ENCODE measurements at regions not wholly inside any gene's neighbourhood (a gene's known extent, or its start where the extent isn't known, plus 50 kb on each side); places are given as distances from the start of the nearest gene placed in this dataset.

DNA sequence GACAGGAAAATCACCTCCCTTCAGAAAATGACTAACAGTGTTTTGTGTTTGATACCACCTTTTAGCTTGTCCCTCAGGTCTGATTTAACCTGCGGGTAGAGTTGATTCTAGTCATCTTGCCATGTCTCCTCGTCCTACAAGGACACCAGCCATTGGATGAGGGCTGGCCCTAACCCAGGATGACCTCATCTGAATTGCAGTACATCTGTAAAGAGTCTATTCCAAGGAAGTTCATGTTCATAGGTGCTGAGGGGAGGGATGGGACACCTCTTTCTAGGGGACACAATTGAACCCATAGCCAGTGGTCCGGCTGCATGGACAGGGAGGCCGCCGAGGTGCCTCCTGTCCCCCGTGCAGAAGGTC lies 52.0 kb upstream of the DACT2 start:
- H3K27ac Mint-ChIP-seq, result no peak overlapping the region
- H3K4me1 Mint-ChIP-seq, result peaks cover 8% of the 10 kb centered on the region
- TF ChIP-seq CTCF (conservative IDR thresholded peaks at IDR 0.05), result no peak
- Histone ChIP-seq H3K4me1 (ENCODE audit: control insufficient read depth, insufficient read depth, low read length) (no peaks in the 10 kb centered on the region), H3K27me3 (ENCODE audit: control insufficient read depth, insufficient read depth, low read length, poor library complexity, severe bottlenecking) (no peaks in the 10 kb centered on the region), H3K36me3 (ENCODE audit: control insufficient read depth, insufficient read depth, low read length) (no peaks in the 10 kb centered on the region), H3K4me3 (ENCODE audit: low read length) (no peak overlapping the region), H3K9me3 (ENCODE audit: control insufficient read depth, low read length) (peaks cover 2% of the 10 kb centered on the region), H3K9ac (ENCODE audit: extremely low read depth, low read length, poor library complexity, severe bottlenecking) (no peak overlapping the region), H3K27ac (ENCODE audit: low read depth, low read length) (no peak overlapping the region)
- H3K9me3 Mint-ChIP-seq, result peaks cover 2% of the 10 kb centered on the region
- peaks cover 13% of the 10 kb centered on the region for H3K27me3 Mint-ChIP-seq (ENCODE audit: insufficient read depth)
- DNase-seq, result no peak
- no peak overlapping the region for H3K4me3 Mint-ChIP-seq
- no peaks in the 10 kb centered on the region for H3K36me3 Mint-ChIP-seq (ENCODE audit: low read depth)
- WGBS, 2 experiments (ENCODE audit: insufficient coverage in 1 of 2, insufficient read length in 1 of 2), result 97 to 100% methylated on average over 5 to 6 of the region's 6 CpGs

GRCh38 chr6:168371981-168372711 lies 52.6 kb upstream of the DACT2 start:
- Mint-ChIP-seq H3K27me3 (ENCODE audit: insufficient read depth) (peaks cover 13% of the 10 kb centered on the region), H3K36me3 (ENCODE audit: low read depth) (no peaks in the 10 kb centered on the region), H3K4me3 (no peak overlapping the region), H3K27ac (no peak overlapping the region), H3K9me3 (no peaks in the 10 kb centered on the region), H3K4me1 (peaks cover 8% of the 10 kb centered on the region)
- WGBS, 2 experiments (ENCODE audit: insufficient coverage in 1 of 2, insufficient read length in 1 of 2), result 93 to 95% methylated on average over 12 to 21 of the region's 21 CpGs
- Histone ChIP-seq H3K9ac (ENCODE audit: extremely low read depth, low read length, poor library complexity, severe bottlenecking) (no peak overlapping the region), H3K4me3 (ENCODE audit: low read length) (no peak overlapping the region), H3K4me1 (ENCODE audit: control insufficient read depth, insufficient read depth, low read length) (no peaks in the 10 kb centered on the region), H3K27ac (ENCODE audit: low read depth, low read length) (no peak overlapping the region), H3K27me3 (ENCODE audit: control insufficient read depth, insufficient read depth, low read length, poor library complexity, severe bottlenecking) (no peaks in the 10 kb centered on the region), H3K36me3 (ENCODE audit: control insufficient read depth, insufficient read depth, low read length) (no peaks in the 10 kb centered on the region), H3K9me3 (ENCODE audit: control insufficient read depth, low read length) (no peaks in the 10 kb centered on the region)
- no peak for DNase-seq
- TF ChIP-seq CTCF (conservative IDR thresholded peaks at IDR 0.05), result no peak

- Histone ChIP-seq H3K36me3 (ENCODE audit: control insufficient read depth, insufficient read depth, low read length) (no peaks in the 10 kb centered on the region), H3K27ac (ENCODE audit: low read depth, low read length) (no peak overlapping the region), H3K9ac (ENCODE audit: extremely low read depth, low read length, poor library complexity, severe bottlenecking) (no peak overlapping the region), H3K4me3 (ENCODE audit: low read length) (no peak overlapping the region), H3K9me3 (ENCODE audit: control insufficient read depth, low read length) (no peaks in the 10 kb centered on the region), H3K27me3 (ENCODE audit: control insufficient read depth, insufficient read depth, low read length, poor library complexity, severe bottlenecking) (no peaks in the 10 kb centered on the region), H3K4me1 (ENCODE audit: control insufficient read depth, insufficient read depth, low read length) (no peaks in the 10 kb centered on the region)
- no peak overlapping the region for H3K27ac Mint-ChIP-seq
- H3K27me3 Mint-ChIP-seq (ENCODE audit: insufficient read depth), result peaks cover 13% of the 10 kb centered on the region
- TF ChIP-seq CTCF (conservative IDR thresholded peaks at IDR 0.05), result no peak
- H3K4me1 Mint-ChIP-seq, result peaks cover 8% of the 10 kb centered on the region
- H3K9me3 Mint-ChIP-seq, result peaks cover under 1% of the 10 kb centered on the region
- DNase-seq, result no peak
- no peaks in the 10 kb centered on the region for H3K36me3 Mint-ChIP-seq (ENCODE audit: low read depth)
- no peak overlapping the region for H3K4me3 Mint-ChIP-seq
- WGBS, 2 experiments (ENCODE audit: insufficient coverage in 1 of 2, insufficient read length in 1 of 2), result 83 to 85% methylated on average over 15 to 16 of the region's 16 CpGs
Observed at GRCh38 chr6:168372889-168373288, 53.3 kb upstream of the DACT2 start.

All from endodermal cell (in vitro differentiated cells).